H9 (cell line): ENCODE measurements at regions not wholly inside any gene's neighbourhood (a gene's known extent, or its start where the extent isn't known, plus 50 kb on each side); places are given as distances from the start of the nearest gene placed in this dataset.

Experiments used
- DNase-seq: peaks from one replicate; pipeline ENCODE4 v3.0.0-alpha.2; 2017
- H2AFZ ChIP-seq: one replicate; pipeline ENCODE4 v1.6.1; 2013; ENCODE audit warnings: mild to moderate bottlenecking, low read length, control low read depth, moderate library complexity
- H2AK5ac ChIP-seq: 2 replicates; pipeline ENCODE4 v1.6.1; 2013; ENCODE audit warnings: low read length, control low read depth, mixed read lengths; ENCODE audit not compliant: insufficient read length
- H2BK120ac ChIP-seq: one replicate; pipeline ENCODE4 v1.6.1; 2013; ENCODE audit warnings: low read depth, mild to moderate bottlenecking, low read length, control low read depth, inconsistent platforms; ENCODE audit not compliant: poor library complexity, severe bottlenecking
- H2BK12ac ChIP-seq: 2 replicates; pipeline ENCODE4 v1.6.1; 2013; ENCODE audit warnings: low read length, control low read depth, mixed read lengths, low read depth; ENCODE audit not compliant: insufficient read length
- H2BK15ac ChIP-seq: 2 replicates; pipeline ENCODE4 v1.6.1; 2013; ENCODE audit warnings: low read depth, low read length, control low read depth
- H2BK20ac ChIP-seq: one replicate; pipeline ENCODE4 v1.6.1; 2013; ENCODE audit warnings: low read depth, mild to moderate bottlenecking, low read length, control low read depth, inconsistent platforms; ENCODE audit not compliant: poor library complexity, severe bottlenecking
- H2BK5ac ChIP-seq: 2 replicates; pipeline ENCODE4 v1.6.1; 2013; ENCODE audit warnings: low read length, control low read depth, mixed read lengths; ENCODE audit not compliant: insufficient read length
- H3K14ac ChIP-seq: 2 replicates; pipeline ENCODE4 v1.6.1; 2013; ENCODE audit warnings: low read length, control low read depth; ENCODE audit not compliant: insufficient read depth
- H3K18ac ChIP-seq: 2 replicates; pipeline ENCODE4 v1.6.1; 2013; ENCODE audit warnings: low read depth, mild to moderate bottlenecking, mixed read lengths, low read length, control low read depth; ENCODE audit not compliant: insufficient read length
- H3K23ac ChIP-seq: 2 replicates; pipeline ENCODE4 v1.6.1; 2013; ENCODE audit warnings: low read length, control low read depth, mixed read lengths, low read depth; ENCODE audit not compliant: insufficient read length
- H3K23me2 ChIP-seq: 2 replicates; pipeline ENCODE4 v1.6.1; 2013; ENCODE audit warnings: low read depth, mild to moderate bottlenecking, mixed read lengths, low read length, control low read depth; ENCODE audit not compliant: insufficient read length, poor library complexity, severe bottlenecking
- H3K27ac ChIP-seq: 2 replicates; pipeline ENCODE4 v1.5.1; 2013; ENCODE audit warnings: low read length, control low read depth, mixed read lengths, low read depth; ENCODE audit not compliant: insufficient read length
- H3K27me3 ChIP-seq: 2 replicates; pipeline ENCODE4 v1.6.1; 2013; ENCODE audit warnings: low read length, control low read depth, inconsistent platforms; ENCODE audit not compliant: insufficient read depth
- H3K4ac ChIP-seq: 2 replicates; pipeline ENCODE4 v1.6.1; 2013; ENCODE audit warnings: low read depth, mild to moderate bottlenecking, control low read depth, inconsistent platforms, low read length, moderate library complexity
- H3K4me1 ChIP-seq: 2 replicates; pipeline ENCODE4 v1.6.1; 2013; ENCODE audit warnings: low read length, control low read depth, inconsistent platforms; ENCODE audit not compliant: insufficient read depth
- H3K4me2 ChIP-seq: 2 replicates; pipeline ENCODE4 v1.6.1; 2013; ENCODE audit warnings: low read length, control low read depth, mixed read lengths; ENCODE audit not compliant: insufficient read length, insufficient read depth
- H3K56ac ChIP-seq: 2 replicates; pipeline ENCODE4 v1.6.1; 2013; ENCODE audit warnings: low read depth, mild to moderate bottlenecking, mixed read lengths, low read length, control low read depth; ENCODE audit not compliant: insufficient read length
- H3K79me1 ChIP-seq: 2 replicates; pipeline ENCODE4 v1.6.1; 2013; ENCODE audit warnings: low read depth, mild to moderate bottlenecking, moderate library complexity, low read length, control low read depth, inconsistent platforms; ENCODE audit not compliant: insufficient read depth, poor library complexity, severe bottlenecking
- H3K79me2 ChIP-seq: 2 replicates; pipeline ENCODE4 v1.6.1; 2013; ENCODE audit warnings: low read length, control low read depth, inconsistent platforms; ENCODE audit not compliant: insufficient read depth
- H3K9ac ChIP-seq: 2 replicates; pipeline ENCODE4 v1.6.1; 2013; ENCODE audit warnings: low read length, control low read depth, mixed read lengths; ENCODE audit not compliant: insufficient read length; ENCODE audit errors: extremely low read depth
- H3K9me3 ChIP-seq: one replicate; pipeline ENCODE4 v1.6.1; 2013; ENCODE audit warnings: low read depth, low read length, inconsistent platforms; ENCODE audit not compliant: control insufficient read depth
- H3T11ph ChIP-seq: one replicate; pipeline ENCODE4 v1.6.1; 2013; ENCODE audit warnings: mild to moderate bottlenecking, low read length, control low read depth, inconsistent platforms
- H4K20me1 ChIP-seq: one replicate; pipeline ENCODE4 v1.6.1; 2013; ENCODE audit not compliant: control insufficient read depth, insufficient read length, insufficient read depth
- H4K5ac ChIP-seq: 2 replicates; pipeline ENCODE4 v1.6.1; 2013; ENCODE audit warnings: low read depth, mild to moderate bottlenecking, mixed read lengths, low read length, control low read depth; ENCODE audit not compliant: insufficient read length
- H4K8ac ChIP-seq: replicated peaks from 2 replicates; pipeline ENCODE4 v1.6.1; 2013; ENCODE audit warnings: low read length, control low read depth, mixed read lengths, low read depth; ENCODE audit not compliant: insufficient read length
- H4K91ac ChIP-seq: 2 replicates; pipeline ENCODE4 v1.6.1; 2013; ENCODE audit warnings: low read depth, mild to moderate bottlenecking, moderate library complexity, mixed read lengths, low read length, control low read depth; ENCODE audit not compliant: insufficient read length
- H3K27ac Mint-ChIP-seq, 3 experiments: 2 replicates in 2 of 3; 3 replicates in 1 of 3; pipeline ENCODE4 v1.8.0; 2020 to 2021; ENCODE audit warnings: mixed read lengths in 3 of 3, mild to moderate bottlenecking in 1 of 3, moderate library complexity in 1 of 3
- H3K27me3 Mint-ChIP-seq: 2 replicates; pipeline ENCODE4 v1.8.0; 2021; ENCODE audit warnings: low read depth, mild to moderate bottlenecking, moderate library complexity, mixed read lengths
- H3K36me3 Mint-ChIP-seq, 3 experiments: 2 replicates in 2 of 3; 3 replicates in 1 of 3; pipeline ENCODE4 v1.8.0; 2020 to 2021; ENCODE audit warnings: low read depth in 3 of 3, mixed read lengths in 3 of 3; ENCODE audit not compliant: insufficient read depth in 1 of 3
- H3K4me1 Mint-ChIP-seq, 2 experiments: 2 replicates each; pipeline ENCODE4 v1.8.0; 2020; ENCODE audit warnings: mixed read lengths in 2 of 2
- H3K4me3 Mint-ChIP-seq, 2 experiments: 2 replicates in 1 of 2; 3 replicates in 1 of 2; pipeline ENCODE4 v1.8.0; 2020 to 2021; ENCODE audit warnings: mild to moderate bottlenecking in 2 of 2, mixed read lengths in 2 of 2, moderate library complexity in 1 of 2
- H3K9me3 Mint-ChIP-seq, 2 experiments: 2 replicates in 1 of 2; 3 replicates in 1 of 2; pipeline ENCODE4 v1.8.0; 2020; ENCODE audit warnings: mild to moderate bottlenecking in 2 of 2, mixed read lengths in 2 of 2, moderate library complexity in 1 of 2
- CTCF ChIP-seq: fragments of 200-600 bp; sonication (generic); conservative IDR thresholded peaks from 3 replicates; pipeline ENCODE4 v1.8.0; 2021; ENCODE audit warnings: antibody characterized with exemption, mild to moderate bottlenecking
- WGBS: extraction: QIAGEN DNeasy Blood & Tissue Kit; methylation state at CpG from one replicate; pipeline ENCODE4 v1.1.7; 2013; ENCODE audit warnings: missing lambda C conversion rate, low lambda C conversion rate, mixed read lengths; ENCODE audit not compliant: insufficient read length; ENCODE audit errors: extremely low coverage; 5-methylcytosine and 5-hydroxymethylcytosine counted together

- no peak overlapping the region for H2AK5ac ChIP-seq
Observed at GRCh38 chr2:19176977-19177376, 181.4 kb downstream of the OSR1 start.

More at GRCh38 chr2:19176977-19177376, 181.4 kb downstream of the OSR1 start:
- no peak overlapping the region for H3K27ac ChIP-seq
- H3K23me2 ChIP-seq: no peaks in the 10 kb centered on the region
- Mint-ChIP-seq H3K4me3 (no peak overlapping the region), H3K27me3 (no peaks in the 10 kb centered on the region), H3K4me1 (peaks cover 13 to 15% of the 10 kb centered on the region in 2 experiments), H3K9me3 (peaks cover 13 to 14% of the 10 kb centered on the region in 2 experiments; a peak in 4 of 5 replicates), H3K36me3 (peaks cover 0 to 14% (median 8%) of the 10 kb centered on the region in 3 experiments; a peak in 5 of 7 replicates), H3K27ac (no peak overlapping the region)
- no peaks in the 10 kb centered on the region for H4K20me1 ChIP-seq
- no peak overlapping the region for H3K9ac ChIP-seq
- H2BK120ac ChIP-seq: no peak overlapping the region
- DNase-seq: no peak
- no peak overlapping the region for H2BK5ac ChIP-seq
- H3K4me2 ChIP-seq: no peak overlapping the region
- H4K8ac ChIP-seq: no peak overlapping the region
- H2BK12ac ChIP-seq: no peak overlapping the region
- no peaks in the 10 kb centered on the region for H3K79me2 ChIP-seq
- no CpG with 5 or more reads among the region's 4 CpGs for WGBS
- H3K9me3 ChIP-seq: no peaks in the 10 kb centered on the region
- no peak overlapping the region for H4K5ac ChIP-seq
- H3K18ac ChIP-seq: no peak overlapping the region
- no peaks in the 10 kb centered on the region; the same call in 1 of the 2 replicates for H3K4me1 ChIP-seq
- no peak for TF ChIP-seq CTCF
- no peak overlapping the region for H4K91ac ChIP-seq
- H3T11ph ChIP-seq: no peak overlapping the region
- no peak overlapping the region for H2BK15ac ChIP-seq
- H2BK20ac ChIP-seq: no peak overlapping the region
- H3K56ac ChIP-seq: no peak overlapping the region
- H3K14ac ChIP-seq: no peak overlapping the region
- H3K79me1 ChIP-seq: no peaks in the 10 kb centered on the region
- no peaks in the 10 kb centered on the region for H3K27me3 ChIP-seq
- H3K4ac ChIP-seq: no peak overlapping the region
- no peak overlapping the region for H3K23ac ChIP-seq
- H2AFZ ChIP-seq: no peak overlapping the region
